WERI-Rb-1 (cell line): ENCODE measurements at regions not wholly inside any gene's neighbourhood (a gene's known extent, or its start where the extent isn't known, plus 50 kb on each side); places are given as distances from the start of the nearest gene placed in this dataset.

Experiments
- DNase-seq: peaks from one replicate; pipeline ENCODE4 v3.0.0-alpha.2; 2020
- H3K27ac ChIP-seq: fragments of 250-450 bp; sonication (Bioruptor Pico); 2 replicates; pipeline ENCODE4 v1.5.1; 2020; ENCODE audit warnings: mild to moderate bottlenecking, moderate library complexity
- H3K27me3 ChIP-seq: fragments of 250-450 bp; sonication (Bioruptor Pico); 2 replicates; pipeline ENCODE4 v1.5.1; 2021; ENCODE audit warnings: mild to moderate bottlenecking, low read depth, moderate library complexity; ENCODE audit not compliant: insufficient read depth, severe bottlenecking
- H3K36me3 ChIP-seq: fragments of 250-450 bp; sonication (Bioruptor Pico); 2 replicates; pipeline ENCODE4 v1.5.1; 2020; ENCODE audit warnings: mild to moderate bottlenecking, moderate library complexity
- H3K4me3 ChIP-seq: 2 replicates; pipeline ENCODE4 v1.5.1; 2011; ENCODE audit warnings: low read depth, mild to moderate bottlenecking, control low read depth, low read length
- H3K9me3 ChIP-seq: fragments of 250-450 bp; sonication (Bioruptor Pico); 2 replicates; pipeline ENCODE4 v1.5.1; 2021; ENCODE audit warnings: mild to moderate bottlenecking, moderate library complexity; ENCODE audit not compliant: severe bottlenecking
- CTCF ChIP-seq: IDR thresholded peaks from 2 replicates; pipeline ENCODE4 v1.5.1; 2011; ENCODE audit warnings: low read depth, mild to moderate bottlenecking, control low read depth, inconsistent platforms, low read length

GRCh38 chr12:58364389-58365086 lies 423.2 kb downstream of the ATP23 start:
- no peak for TF ChIP-seq CTCF
- Histone ChIP-seq H3K36me3 (no peaks in the 10 kb centered on the region), H3K9me3 (no peaks in the 10 kb centered on the region), H3K4me3 (no peak overlapping the region), H3K27ac (no peak overlapping the region), H3K27me3 (no peaks in the 10 kb centered on the region)
- DNase-seq: no peak

GRCh38 chr12:58365087-58365390 lies 423.7 kb downstream of the ATP23 start:
- Histone ChIP-seq H3K4me3 (no peak overlapping the region), H3K27me3 (no peaks in the 10 kb centered on the region), H3K9me3 (no peaks in the 10 kb centered on the region), H3K36me3 (no peaks in the 10 kb centered on the region), H3K27ac (no peak overlapping the region)
- no peak for TF ChIP-seq CTCF
- DNase-seq: no peak

- no peak for DNase-seq
- Histone ChIP-seq H3K4me3 (no peak overlapping the region), H3K27ac (no peak overlapping the region), H3K27me3 (no peaks in the 10 kb centered on the region), H3K36me3 (no peaks in the 10 kb centered on the region), H3K9me3 (no peaks in the 10 kb centered on the region)
- no peak for TF ChIP-seq CTCF
Measured at GRCh38 chr12:58367041-58367440, 425.7 kb downstream of the ATP23 start.

- no peak for TF ChIP-seq CTCF
- H3K27ac ChIP-seq: no peak overlapping the region
Measured at GRCh38 chr12:58368001-58368400, 426.6 kb downstream of the ATP23 start.

GRCh38 chr12:58369576-58369975 lies 428.2 kb downstream of the ATP23 start:
- DNase-seq: no peak
- no peaks in the 10 kb centered on the region for H3K27me3 ChIP-seq
- TF ChIP-seq CTCF: no peak
- H3K9me3 ChIP-seq: no peaks in the 10 kb centered on the region
- no peaks in the 10 kb centered on the region for H3K36me3 ChIP-seq
- no peak overlapping the region for H3K27ac ChIP-seq
- no peak overlapping the region for H3K4me3 ChIP-seq

More at GRCh38 chr12:58368001-58368400, 426.6 kb downstream of the ATP23 start:
- no peak overlapping the region for H3K4me3 ChIP-seq
- DNase-seq: no peak
- H3K9me3 ChIP-seq: no peaks in the 10 kb centered on the region
- no peaks in the 10 kb centered on the region for H3K27me3 ChIP-seq
- no peaks in the 10 kb centered on the region for H3K36me3 ChIP-seq

GRCh38 chr12:58372298-58372697 lies 430.9 kb downstream of the ATP23 start:
- TF ChIP-seq CTCF: no peak
- no peak for DNase-seq
- Histone ChIP-seq H3K36me3 (no peaks in the 10 kb centered on the region), H3K4me3 (no peak overlapping the region), H3K9me3 (no peaks in the 10 kb centered on the region), H3K27me3 (no peaks in the 10 kb centered on the region), H3K27ac (no peak overlapping the region)
